Astrocyte of the cerebellum (primary cell): ENCODE measurements at regions not wholly inside any gene's neighbourhood (a gene's known extent, or its start where the extent isn't known, plus 50 kb on each side); places are given as distances from the start of the nearest gene placed in this dataset.
"Not testable (repeated sequence)": the region's sequence is repeated elsewhere in the genome, so short reads cannot be mapped to it uniquely, and the experiment has no call there.

ENCODE experiments used
- DNase-seq: peaks from one replicate; pipeline ENCODE4 v3.0.0-alpha.2; 2011; ENCODE audit warnings: low read depth
- H3K4me3 ChIP-seq: 2 replicates; pipeline ENCODE4 v1.5.1; 2011; ENCODE audit warnings: mild to moderate bottlenecking, low read depth, low read length, moderate library complexity
- CTCF ChIP-seq: IDR thresholded peaks from 2 replicates; pipeline ENCODE4 v1.5.1; 2012; ENCODE audit warnings: low read length, low read depth, moderate library complexity, mild to moderate bottlenecking; ENCODE audit errors: missing control alignments
- in situ Hi-C: cut with HindIII; loops from 2 replicates; pipeline ENCODE4 v1.10.0; 2017; ENCODE audit warnings: low sequenced_read_pairs

GRCh38 chr11:38640854-38641253 is 2042.8 kb upstream of the RAG2 start:
- in situ Hi-C loops, result no loop called here
- DNase-seq, result no peak
- TF ChIP-seq CTCF, result no peak
- H3K4me3 ChIP-seq, result no peak overlapping the region

DNA sequence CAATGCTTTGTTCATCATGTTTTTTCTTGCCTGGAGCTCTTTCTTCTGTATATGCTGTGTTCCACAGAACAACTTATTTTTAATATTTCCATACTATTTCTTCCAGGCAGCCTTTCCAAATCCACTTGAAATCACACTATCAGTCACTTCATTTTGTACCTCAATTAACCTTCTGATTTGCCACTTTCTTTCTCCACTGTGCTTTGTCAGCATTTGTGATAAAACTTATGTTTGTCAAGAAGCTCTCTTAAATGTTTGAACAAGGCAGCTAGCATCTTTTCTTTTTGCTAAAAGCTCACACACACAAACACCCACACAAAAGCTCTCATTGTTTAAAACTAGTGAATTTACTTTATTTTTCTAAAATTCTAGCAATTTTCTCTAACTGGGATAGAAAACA is 2014.7 kb upstream of the RAG2 start:
- no peak overlapping the region for H3K4me3 ChIP-seq
- TF ChIP-seq CTCF, result no peak
- no peak for DNase-seq
- in situ Hi-C loops, result no loop called here

DNA sequence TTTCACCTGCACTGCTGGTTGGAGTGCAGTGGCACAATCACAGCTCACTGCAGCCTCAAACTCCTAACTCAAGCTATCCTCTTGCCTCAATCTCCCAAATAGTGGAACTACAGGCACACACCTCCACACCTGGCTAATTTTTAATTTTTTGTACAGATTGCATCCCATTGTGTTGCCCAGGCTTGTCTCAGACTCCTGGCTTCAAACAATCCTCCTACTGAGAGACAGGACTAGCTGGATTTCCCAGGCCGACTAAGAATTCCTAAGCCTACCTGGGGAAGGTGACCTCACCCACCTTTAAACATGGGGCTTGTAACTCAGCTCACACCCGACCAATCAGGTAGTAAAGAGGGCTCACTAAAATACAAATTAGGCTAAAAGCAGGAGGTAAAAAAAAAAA is 2003.3 kb upstream of the RAG2 start:
- in situ Hi-C loops, H3K4me3 ChIP-seq, DNase-seq: not testable (repeated sequence)

DNA sequence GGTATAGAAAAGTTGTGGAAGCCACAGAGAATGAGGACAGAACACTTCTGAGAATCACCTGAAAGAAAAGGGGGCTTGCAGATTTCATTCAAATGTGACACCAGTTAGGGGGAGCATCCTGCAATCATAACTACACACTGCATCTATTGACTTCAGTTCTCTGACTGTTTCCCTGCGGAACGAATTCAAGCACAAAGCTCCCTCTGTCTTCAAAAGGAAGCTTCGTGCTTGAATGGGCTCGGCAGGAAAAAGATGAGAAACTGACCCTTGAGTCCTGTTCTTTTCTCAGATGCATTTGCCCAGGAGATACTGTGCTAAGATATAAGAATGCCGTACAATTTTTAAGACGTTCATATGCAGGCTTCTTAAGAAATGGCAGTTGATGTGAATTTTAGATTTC is 2000.4 kb upstream of the RAG2 start:
- in situ Hi-C loops, result no loop called here
- DNase-seq, result peak; percentile 5
- TF ChIP-seq CTCF, result peak; percentile 38
- no peak overlapping the region for H3K4me3 ChIP-seq

GRCh38 chr11:38595359-38596016 is 1997.5 kb upstream of the RAG2 start:
- H3K4me3 ChIP-seq, DNase-seq, in situ Hi-C loops: not testable (repeated sequence)

GRCh38 chr11:38594895-38595294 is 1996.9 kb upstream of the RAG2 start:
- H3K4me3 ChIP-seq, result no peak overlapping the region
- no peak for DNase-seq
- in situ Hi-C loops, result no loop called here
- TF ChIP-seq CTCF, result no peak

DNA sequence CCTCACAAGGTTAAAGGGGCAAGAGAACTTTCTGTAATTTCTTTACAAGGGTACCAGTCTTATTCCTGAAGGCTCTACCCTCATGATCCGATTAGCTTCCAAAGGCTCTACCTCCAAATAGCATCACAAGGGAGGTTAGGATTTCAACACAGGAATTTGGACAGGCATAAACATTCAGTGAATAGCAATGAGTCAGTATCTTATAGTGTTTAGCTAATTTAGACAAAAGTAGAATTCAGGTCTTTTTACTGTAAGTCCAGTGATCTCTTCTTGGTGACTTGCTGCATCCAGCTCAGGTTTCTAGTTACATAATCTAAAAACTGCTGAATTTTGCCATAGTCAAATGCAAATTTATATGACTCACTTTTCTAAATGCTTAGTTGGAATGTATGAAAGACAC is 1995.6 kb upstream of the RAG2 start:
- DNase-seq, result peak; percentile 48
- TF ChIP-seq CTCF, result no peak
- no peak overlapping the region for H3K4me3 ChIP-seq
- in situ Hi-C loops, result no loop called here

DNA sequence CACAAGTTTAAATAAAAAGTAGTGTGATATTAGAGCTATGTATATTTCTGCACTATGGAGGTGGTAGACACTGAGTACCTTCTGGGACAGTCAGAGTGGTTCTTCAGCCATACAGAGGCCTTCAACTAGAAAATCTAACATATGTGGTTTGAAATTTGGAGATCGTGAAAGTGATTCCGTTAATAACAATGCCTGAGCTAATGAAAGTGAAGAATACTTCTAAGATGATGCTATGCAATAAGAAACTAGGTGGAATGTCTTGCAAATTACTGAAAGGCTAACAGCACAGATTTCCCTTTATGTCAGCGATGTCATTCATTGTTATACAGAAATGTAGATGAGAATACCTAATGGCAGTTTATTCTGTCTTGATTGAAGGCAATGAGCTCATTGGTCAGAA is 1984.7 kb upstream of the RAG2 start:
- TF ChIP-seq CTCF, result no peak
- DNase-seq, result no peak
- in situ Hi-C loops, result loop anchor here (5.0 kb wide), 1 partner anchor 105 kb away; no protein-coding TSS in a partner anchor
- no peak overlapping the region for H3K4me3 ChIP-seq
